Astrocyte (in vitro differentiated cells and primary cell): ENCODE measurements at regions not wholly inside any gene's neighbourhood (a gene's known extent, or its start where the extent isn't known, plus 50 kb on each side); places are given as distances from the start of the nearest gene placed in this dataset.

Source experiments
- EZH2 ChIP-seq: IDR thresholded peaks from 2 replicates; pipeline ENCODE4 v1.6.1; 2012; ENCODE audit warnings: mild to moderate bottlenecking, low read length, inconsistent platforms; ENCODE audit not compliant: insufficient read depth
- TF ChIP-seq, protein P1 (sequence below): IDR thresholded peaks from 2 replicates; pipeline ENCODE4 v1.5.1; 2011; ENCODE audit warnings: low read depth, mild to moderate bottlenecking, inconsistent platforms, low read length, moderate library complexity; ENCODE audit not compliant: insufficient read depth

DNA sequence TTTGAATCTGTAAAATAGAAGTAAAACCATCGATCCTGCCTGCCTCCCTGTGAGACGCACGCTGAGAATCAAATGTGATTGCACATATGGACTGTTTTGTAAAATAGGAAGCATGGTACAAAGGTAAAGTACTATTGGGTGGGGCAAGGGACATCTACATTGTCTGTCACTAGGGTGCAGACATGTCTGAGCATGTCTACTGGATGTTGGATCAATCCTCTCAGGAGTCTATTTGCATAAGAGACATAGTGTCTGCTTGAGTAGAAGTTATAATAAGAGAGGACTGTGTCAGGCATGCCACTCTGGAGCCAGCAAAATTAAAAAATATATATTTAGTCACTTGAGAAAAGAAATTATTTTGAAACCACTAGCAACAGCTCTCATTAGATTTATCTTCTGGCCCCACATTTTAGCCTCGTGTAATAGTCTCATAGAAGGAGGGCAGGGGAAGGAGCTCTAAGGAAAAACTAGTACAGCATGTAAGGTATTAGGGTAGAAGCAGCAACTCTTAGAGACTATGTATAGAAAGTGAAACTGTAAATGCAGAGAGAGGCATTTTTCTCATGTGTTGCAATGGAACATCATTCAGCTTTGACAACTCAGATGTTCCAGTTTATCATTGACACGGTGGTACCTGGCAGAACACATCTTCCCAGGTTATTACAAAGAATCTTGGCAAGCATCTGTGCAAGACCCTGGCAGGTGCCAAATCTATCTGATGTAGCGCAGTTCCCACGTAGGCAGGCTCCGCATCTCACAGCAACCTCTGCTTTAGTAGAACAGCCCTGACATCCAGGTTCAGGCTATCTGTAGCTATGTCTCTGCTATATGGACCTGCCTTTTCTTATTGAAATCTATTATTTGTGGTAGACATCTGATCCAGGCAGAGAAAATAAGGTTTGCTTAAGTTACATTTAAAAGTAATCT is 85.2 kb upstream of the CHL1 start:
- TF ChIP-seq, protein P1, sequence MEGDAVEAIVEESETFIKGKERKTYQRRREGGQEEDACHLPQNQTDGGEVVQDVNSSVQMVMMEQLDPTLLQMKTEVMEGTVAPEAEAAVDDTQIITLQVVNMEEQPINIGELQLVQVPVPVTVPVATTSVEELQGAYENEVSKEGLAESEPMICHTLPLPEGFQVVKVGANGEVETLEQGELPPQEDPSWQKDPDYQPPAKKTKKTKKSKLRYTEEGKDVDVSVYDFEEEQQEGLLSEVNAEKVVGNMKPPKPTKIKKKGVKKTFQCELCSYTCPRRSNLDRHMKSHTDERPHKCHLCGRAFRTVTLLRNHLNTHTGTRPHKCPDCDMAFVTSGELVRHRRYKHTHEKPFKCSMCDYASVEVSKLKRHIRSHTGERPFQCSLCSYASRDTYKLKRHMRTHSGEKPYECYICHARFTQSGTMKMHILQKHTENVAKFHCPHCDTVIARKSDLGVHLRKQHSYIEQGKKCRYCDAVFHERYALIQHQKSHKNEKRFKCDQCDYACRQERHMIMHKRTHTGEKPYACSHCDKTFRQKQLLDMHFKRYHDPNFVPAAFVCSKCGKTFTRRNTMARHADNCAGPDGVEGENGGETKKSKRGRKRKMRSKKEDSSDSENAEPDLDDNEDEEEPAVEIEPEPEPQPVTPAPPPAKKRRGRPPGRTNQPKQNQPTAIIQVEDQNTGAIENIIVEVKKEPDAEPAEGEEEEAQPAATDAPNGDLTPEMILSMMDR = no peak
- no peak for TF ChIP-seq EZH2
